ENCODE measurements at regions not wholly inside any gene's neighbourhood (a gene's known extent, or its start where the extent isn't known, plus 50 kb on each side); places are given as distances from the start of the nearest gene placed in this dataset.
A peak's percentile ranks its signal among the peaks of the same experiment; 100 is the strongest.

GRCh38 chr10:10910634-10911033 lies 107.0 kb upstream of the CELF2 start:
- no peak overlapping the region for H3K4me3 ChIP-seq (replicated peaks; ENCODE audit: low read depth, low read length)
- DNase-seq (ENCODE audit: extremely low read depth, low read depth): no peak
- TF ChIP-seq CTCF (IDR thresholded peaks at IDR 0.05; ENCODE audit: low read depth, low read length, missing control alignments): no peak

GRCh38 chr10:10911035-10911434 lies 106.6 kb upstream of the CELF2 start:
- H3K4me3 ChIP-seq (replicated peaks; ENCODE audit: low read depth, low read length): no peak overlapping the region; the same call in 1 of the 2 replicates
- DNase-seq (ENCODE audit: extremely low read depth, low read depth): no peak
- TF ChIP-seq CTCF (IDR thresholded peaks at IDR 0.05; ENCODE audit: low read depth, low read length, missing control alignments): no peak

- H3K4me3 ChIP-seq (replicated peaks; ENCODE audit: low read depth, low read length): peak overlapping the region; percentile 22; the same call in 1 of the 2 replicates
- DNase-seq (ENCODE audit: extremely low read depth, low read depth): peak; percentile 38
- TF ChIP-seq CTCF (IDR thresholded peaks at IDR 0.05; ENCODE audit: low read depth, low read length, missing control alignments): no peak
Observed at GRCh38 chr10:10911471-10911921, 106.2 kb upstream of the CELF2 start.

- no peak overlapping the region for H3K4me3 ChIP-seq (replicated peaks; ENCODE audit: low read depth, low read length)
- DNase-seq (ENCODE audit: extremely low read depth, low read depth): no peak
- TF ChIP-seq CTCF (IDR thresholded peaks at IDR 0.05; ENCODE audit: low read depth, low read length, missing control alignments): no peak
Observed at GRCh38 chr10:10914144-10914543, 103.5 kb upstream of the CELF2 start.

GRCh38 chr10:10915215-10915614 lies 102.5 kb upstream of the CELF2 start:
- no peak for TF ChIP-seq CTCF (IDR thresholded peaks at IDR 0.05; ENCODE audit: low read depth, low read length, missing control alignments)
- no peak for DNase-seq (ENCODE audit: extremely low read depth, low read depth)
- H3K4me3 ChIP-seq (replicated peaks; ENCODE audit: low read depth, low read length): no peak overlapping the region

- no peak for TF ChIP-seq CTCF (IDR thresholded peaks at IDR 0.05; ENCODE audit: low read depth, low read length, missing control alignments)
- DNase-seq (ENCODE audit: extremely low read depth, low read depth): no peak
- no peak overlapping the region for H3K4me3 ChIP-seq (replicated peaks; ENCODE audit: low read depth, low read length)
Observed at GRCh38 chr10:10917031-10917430, 100.6 kb upstream of the CELF2 start.

GRCh38 chr10:10919976-10920375 lies 97.7 kb upstream of the CELF2 start:
- H3K4me3 ChIP-seq (replicated peaks; ENCODE audit: low read depth, low read length): no peak overlapping the region
- TF ChIP-seq CTCF (IDR thresholded peaks at IDR 0.05; ENCODE audit: low read depth, low read length, missing control alignments): no peak
- DNase-seq (ENCODE audit: extremely low read depth, low read depth): no peak
